Activated CD4-positive, alpha-beta T cell treated with anti-CD3 and anti-CD28 coated beads for 36 hours (primary cell): ENCODE measurements at regions not wholly inside any gene's neighbourhood (a gene's known extent, or its start where the extent isn't known, plus 50 kb on each side); places are given as distances from the start of the nearest gene placed in this dataset.
"Not testable (repeated sequence)": the region's sequence is repeated elsewhere in the genome, so short reads cannot be mapped to it uniquely, and the experiment has no call there.

ENCODE experiments used
- ATAC-seq: fragments of 200-7000 bp; cut with Tn5 transposase; one replicate; pipeline ENCODE4 v1.10.0; 2021; ENCODE audit warnings: mild to moderate bottlenecking, moderate library complexity
- CTCF ChIA-PET: fragments of 350-600 bp; sonication (Branson Sonifier 250); formaldehyde crosslinking; loops from one replicate; lab custom pipeline; 2021; ENCODE audit warnings: antibody characterized with exemption; lab: Charles Lee
- POLR2A ChIA-PET: fragments of 350-600 bp; sonication (Branson Sonifier 250); formaldehyde crosslinking; loops from one replicate; lab custom pipeline; 2021; ENCODE audit warnings: antibody characterized with exemption, inconsistent platforms; lab: Charles Lee
- DNase-seq: peaks from one replicate; pipeline ENCODE4 v3.0.0-alpha.2; 2020
- H3K27ac Mint-ChIP-seq: one replicate; pipeline ENCODE4 v1.8.0; 2021; ENCODE audit warnings: mixed read lengths
- H3K27me3 Mint-ChIP-seq: one replicate; pipeline ENCODE4 v1.8.0; 2021; ENCODE audit warnings: mixed read lengths
- H3K36me3 Mint-ChIP-seq: one replicate; pipeline ENCODE4 v1.8.0; 2021; ENCODE audit warnings: low read depth, mixed read lengths
- H3K4me1 Mint-ChIP-seq: one replicate; pipeline ENCODE4 v1.8.0; 2021; ENCODE audit warnings: mixed read lengths
- H3K4me3 Mint-ChIP-seq: one replicate; pipeline ENCODE4 v1.8.0; 2021; ENCODE audit warnings: mild to moderate bottlenecking, moderate library complexity, mixed read lengths
- H3K9me3 Mint-ChIP-seq: one replicate; pipeline ENCODE4 v1.8.0; 2021; ENCODE audit warnings: low read depth, mixed read lengths
- intact Hi-C, 2 experiments: fragments of 100-400 bp; cut with DNase I in 1 of 2; cut with micrococcal nuclease in 1 of 2; formaldehyde crosslinking; loops; one replicate each; pipeline versions ENCODE4 v1.14.2 to v1.15.1; 2022 to 2024; cut with DNase I, micrococcal nuclease

GRCh38 chr5:158513490-158514318 is 586.0 kb downstream of the EBF1 start:
- ChIA-PET CTCF (interaction anchor here (0.7 kb wide), 1 partner anchor 69 kb away, joined by 4 read pairs; no protein-coding TSS in a partner anchor), POLR2A (no interaction called here)
- no peaks in the 10 kb centered on the region for H3K27me3 Mint-ChIP-seq
- no peak overlapping the region for H3K4me3 Mint-ChIP-seq
- intact Hi-C loops: no loop called here
- no peaks in the 10 kb centered on the region for H3K9me3 Mint-ChIP-seq
- H3K36me3 Mint-ChIP-seq: no peaks in the 10 kb centered on the region
- peak overlapping the region; percentile 64 for H3K27ac Mint-ChIP-seq
- DNase-seq: no peak
- H3K4me1 Mint-ChIP-seq: peaks cover 37% of the 10 kb centered on the region
- peak; percentile 35 for ATAC-seq

DNA sequence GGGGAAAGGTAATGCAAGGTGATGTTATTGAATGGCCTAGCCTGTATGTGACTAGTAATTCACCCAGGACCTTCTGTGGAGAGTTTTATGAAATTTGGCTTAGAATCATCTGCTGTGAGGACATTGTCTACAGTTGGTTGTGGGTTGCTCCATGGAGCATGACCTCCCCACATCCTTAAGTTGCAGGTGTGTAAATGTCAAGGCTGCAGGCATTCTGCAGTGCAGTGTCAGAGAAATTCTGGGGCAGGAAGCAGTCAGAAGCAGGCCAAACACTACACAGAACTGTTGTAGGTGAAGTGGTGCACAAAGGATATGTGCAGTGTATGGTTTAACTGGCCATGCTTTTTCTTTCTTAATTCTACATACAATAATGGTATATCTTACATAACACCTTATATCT is 588.3 kb downstream of the EBF1 start:
- Mint-ChIP-seq H3K27me3 (no peaks in the 10 kb centered on the region), H3K4me1 (peaks cover 35% of the 10 kb centered on the region), H3K36me3 (peaks cover 2% of the 10 kb centered on the region), H3K4me3 (no peak overlapping the region), H3K27ac (no peak overlapping the region), H3K9me3 (peaks cover 5% of the 10 kb centered on the region)
- no peak for ATAC-seq
- POLR2A ChIA-PET: no interaction called here
- CTCF ChIA-PET: no interaction called here
- no peak for DNase-seq
- intact Hi-C loops: no loop called here

- Mint-ChIP-seq H3K27ac (no peak overlapping the region), H3K4me3 (no peak overlapping the region), H3K36me3 (peaks cover 7% of the 10 kb centered on the region), H3K4me1 (peaks cover 35% of the 10 kb centered on the region), H3K9me3 (peaks cover 13% of the 10 kb centered on the region), H3K27me3 (no peaks in the 10 kb centered on the region)
- ChIA-PET CTCF (no interaction called here), POLR2A (interaction anchor here (0.5 kb wide), 1 partner anchor 46 kb away, joined by 3 read pairs; no protein-coding TSS in a partner anchor)
- ATAC-seq (no peak), DNase-seq (no peak)
- intact Hi-C loops: no loop called here
These were observed 589.2 kb downstream of the EBF1 start for GRCh38 chr5:158510479-158510878.

GRCh38 chr5:158506648-158507047 is 593.1 kb downstream of the EBF1 start:
- CTCF ChIA-PET: no interaction called here
- intact Hi-C loops: no loop called here
- Mint-ChIP-seq H3K27ac (no peak overlapping the region), H3K9me3 (peaks cover 20% of the 10 kb centered on the region), H3K27me3 (no peaks in the 10 kb centered on the region), H3K4me1 (peaks cover 5% of the 10 kb centered on the region), H3K36me3 (peaks cover 7% of the 10 kb centered on the region), H3K4me3 (no peak overlapping the region)
- DNase-seq: no peak
- POLR2A ChIA-PET: no interaction called here
- no peak for ATAC-seq

- Mint-ChIP-seq H3K9me3 (peaks cover 20% of the 10 kb centered on the region), H3K27me3 (no peaks in the 10 kb centered on the region), H3K36me3 (peaks cover 7% of the 10 kb centered on the region), H3K4me1 (no peaks in the 10 kb centered on the region), H3K27ac (no peak overlapping the region), H3K4me3 (no peak overlapping the region)
- intact Hi-C loops: no loop called here
- DNase-seq: no peak
- no peak for ATAC-seq
- ChIA-PET CTCF (interaction anchor here (1.3 kb wide), 1 partner anchor 42 kb away, joined by 3 read pairs; no protein-coding TSS in a partner anchor), POLR2A (no interaction called here)
These were observed 597.0 kb downstream of the EBF1 start for GRCh38 chr5:158502686-158503085.

GRCh38 chr5:158499892-158500418 is 599.8 kb downstream of the EBF1 start:
- no peak overlapping the region for H3K4me3 Mint-ChIP-seq
- no peaks in the 10 kb centered on the region for H3K27me3 Mint-ChIP-seq
- no peaks in the 10 kb centered on the region for H3K36me3 Mint-ChIP-seq
- no peak for ATAC-seq
- peaks cover 1% of the 10 kb centered on the region for H3K9me3 Mint-ChIP-seq
- H3K4me1 Mint-ChIP-seq: no peaks in the 10 kb centered on the region
- CTCF ChIA-PET: interaction anchor here (0.5 kb wide), 1 partner anchor 1243 kb away, joined by 3 read pairs; no protein-coding TSS in a partner anchor
- no peak overlapping the region for H3K27ac Mint-ChIP-seq
- POLR2A ChIA-PET: no interaction called here
- intact Hi-C loops: no loop called here
- DNase-seq: no peak

GRCh38 chr5:158499075-158499891 is 600.4 kb downstream of the EBF1 start:
- no peaks in the 10 kb centered on the region for H3K27me3 Mint-ChIP-seq
- H3K4me3 Mint-ChIP-seq: no peak overlapping the region
- intact Hi-C loops: no loop called here
- DNase-seq: no peak
- POLR2A ChIA-PET: no interaction called here
- no peaks in the 10 kb centered on the region for H3K36me3 Mint-ChIP-seq
- H3K9me3 Mint-ChIP-seq: no peaks in the 10 kb centered on the region
- H3K27ac Mint-ChIP-seq: no peak overlapping the region
- CTCF ChIA-PET: interaction anchor here (0.5 kb wide), 1 partner anchor 1243 kb away, joined by 3 read pairs; no protein-coding TSS in a partner anchor
- ATAC-seq: no peak
- H3K4me1 Mint-ChIP-seq: no peaks in the 10 kb centered on the region

DNA sequence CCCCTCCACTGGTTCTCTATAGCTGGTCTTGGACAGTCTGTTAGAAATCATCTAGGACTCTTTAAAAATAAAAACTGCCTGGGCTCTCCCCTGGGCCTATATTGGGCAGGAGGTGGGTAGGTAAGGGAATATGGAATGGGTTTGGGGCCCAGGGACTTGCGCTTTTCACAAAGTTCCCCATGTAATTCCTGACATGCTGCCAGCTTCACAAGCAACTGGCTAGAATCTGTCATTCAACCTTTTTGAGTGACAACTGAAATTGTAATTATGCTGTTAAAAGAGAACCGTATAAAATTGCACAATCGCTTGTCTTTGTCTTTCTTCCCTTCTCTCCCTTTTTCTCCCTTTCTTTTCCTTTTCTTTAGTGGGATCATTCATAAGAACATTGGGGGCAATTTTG is 603.1 kb downstream of the EBF1 start:
- no peaks in the 10 kb centered on the region for H3K9me3 Mint-ChIP-seq
- ChIA-PET POLR2A (no interaction called here), CTCF (interaction anchor here (1.0 kb wide), 1 partner anchor 20 kb away, joined by 3 read pairs; no protein-coding TSS in a partner anchor)
- ATAC-seq (no peak), DNase-seq (no peak)
- intact Hi-C loops: no loop called here
- H3K4me1 Mint-ChIP-seq: no peaks in the 10 kb centered on the region
- no peak overlapping the region for H3K4me3 Mint-ChIP-seq
- H3K27me3 Mint-ChIP-seq: no peaks in the 10 kb centered on the region
- H3K27ac Mint-ChIP-seq: no peak overlapping the region
- H3K36me3 Mint-ChIP-seq: no peaks in the 10 kb centered on the region

DNA sequence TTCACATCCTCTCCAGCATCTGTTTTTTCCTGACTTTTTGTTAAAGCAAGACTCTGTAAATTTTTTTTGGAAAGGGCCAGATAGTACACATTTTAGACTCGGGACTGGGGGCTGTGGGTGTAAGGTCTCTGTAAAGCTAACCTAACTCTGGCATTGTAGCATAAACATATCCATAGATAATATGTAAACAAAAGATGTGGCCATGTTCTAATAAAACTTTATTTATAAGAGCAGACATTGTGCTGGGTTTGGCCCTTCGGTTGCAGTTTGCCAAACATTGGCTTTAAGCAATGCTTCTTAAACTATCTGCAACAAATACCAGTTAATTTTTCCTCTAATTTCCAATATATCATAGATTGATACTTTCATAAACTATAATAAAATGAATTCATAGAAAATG is 605.2 kb downstream of the EBF1 start:
- no peaks in the 10 kb centered on the region for H3K36me3 Mint-ChIP-seq
- DNase-seq (no peak), ATAC-seq (no peak)
- intact Hi-C loops: no loop called here
- no peaks in the 10 kb centered on the region for H3K4me1 Mint-ChIP-seq
- H3K9me3 Mint-ChIP-seq: no peaks in the 10 kb centered on the region
- no peak overlapping the region for H3K4me3 Mint-ChIP-seq
- ChIA-PET POLR2A (no interaction called here), CTCF (no interaction called here)
- no peaks in the 10 kb centered on the region for H3K27me3 Mint-ChIP-seq
- no peak overlapping the region for H3K27ac Mint-ChIP-seq

GRCh38 chr5:158494044-158494443 is 605.7 kb downstream of the EBF1 start:
- H3K36me3 Mint-ChIP-seq, H3K9me3 Mint-ChIP-seq, ATAC-seq, intact Hi-C loops, H3K4me3 Mint-ChIP-seq, H3K27ac Mint-ChIP-seq, H3K27me3 Mint-ChIP-seq, POLR2A ChIA-PET, H3K4me1 Mint-ChIP-seq, DNase-seq: not testable (repeated sequence)
- CTCF ChIA-PET: interaction anchor here (1.0 kb wide), 1 partner anchor 319 kb away, joined by 3 read pairs; no protein-coding TSS in a partner anchor

GRCh38 chr5:158492841-158493242 is 606.9 kb downstream of the EBF1 start:
- POLR2A ChIA-PET: no interaction called here
- H3K27me3 Mint-ChIP-seq: no peaks in the 10 kb centered on the region
- no peaks in the 10 kb centered on the region for H3K9me3 Mint-ChIP-seq
- no peaks in the 10 kb centered on the region for H3K36me3 Mint-ChIP-seq
- no peak for ATAC-seq
- H3K4me3 Mint-ChIP-seq: no peak overlapping the region
- intact Hi-C loops: no loop called here
- H3K27ac Mint-ChIP-seq: no peak overlapping the region
- no peak for DNase-seq
- H3K4me1 Mint-ChIP-seq: no peaks in the 10 kb centered on the region
- CTCF ChIA-PET: no interaction called here
